ENCODE measurements at regions not wholly inside any gene's neighbourhood (a gene's known extent, or its start where the extent isn't known, plus 50 kb on each side); places are given as distances from the start of the nearest gene placed in this dataset.

GRCh38 chr2:198852248-198852647, 605.5 kb downstream of the SATB2 start:
- TF ChIP-seq POLR2A (IDR thresholded peaks at IDR 0.05): no peak
- TF ChIP-seq CTCF (IDR thresholded peaks at IDR 0.05 in 4 of 5, conservative IDR thresholded peaks at IDR 0.05 in 1 of 5): no peak
- ATAC-seq (no peak), DNase-seq (no peak)
- no peak overlapping the region for H3K4me3 ChIP-seq
- H3K27me3 ChIP-seq: no peaks in the 10 kb centered on the region
- H3K4me1 ChIP-seq: no peaks in the 10 kb centered on the region
- H3K27ac ChIP-seq: no peak overlapping the region
- no peaks in the 10 kb centered on the region for H3K36me3 ChIP-seq
- no peaks in the 10 kb centered on the region for H3K9me3 ChIP-seq
- intact Hi-C loops (cut with DNase I; ENCODE audit: low total_unique reads) (no loop called here), in situ Hi-C loops (cut with MboI; ENCODE audit: low sequenced_read_pairs in 4 of 4) (no loop called here)

- no peak overlapping the region for H3K4me3 ChIP-seq
- DNase-seq: no peak
- TF ChIP-seq POLR2A (IDR thresholded peaks at IDR 0.05) (no peak), CTCF (IDR thresholded peaks at IDR 0.05 in 4 of 5, conservative IDR thresholded peaks at IDR 0.05 in 1 of 5) (no peak)
- ATAC-seq: no peak
- no peaks in the 10 kb centered on the region for H3K9me3 ChIP-seq
- intact Hi-C loops (cut with DNase I; ENCODE audit: low total_unique reads) (no loop called here), in situ Hi-C loops (cut with MboI; ENCODE audit: low sequenced_read_pairs in 4 of 4) (no loop called here)
- no peak overlapping the region for H3K27ac ChIP-seq
- H3K4me1 ChIP-seq: no peaks in the 10 kb centered on the region
- H3K36me3 ChIP-seq: no peaks in the 10 kb centered on the region
- no peaks in the 10 kb centered on the region for H3K27me3 ChIP-seq
Observed at GRCh38 chr2:198825534-198825933, 632.2 kb downstream of the SATB2 start.

- Histone ChIP-seq H3K27ac (no peak overlapping the region), H3K27me3 (no peaks in the 10 kb centered on the region), H3K4me1 (no peaks in the 10 kb centered on the region), H3K9me3 (no peaks in the 10 kb centered on the region), H3K4me3 (no peak overlapping the region), H3K36me3 (no peaks in the 10 kb centered on the region)
- no peak for DNase-seq
- in situ Hi-C loops (cut with MboI; ENCODE audit: low sequenced_read_pairs in 4 of 4) (no loop called here), intact Hi-C loops (cut with DNase I; ENCODE audit: low total_unique reads) (no loop called here)
- TF ChIP-seq POLR2A (IDR thresholded peaks at IDR 0.05): no peak
- no peak for TF ChIP-seq CTCF (IDR thresholded peaks at IDR 0.05 in 4 of 5, conservative IDR thresholded peaks at IDR 0.05 in 1 of 5)
- ATAC-seq: no peak
Observed at GRCh38 chr2:198817536-198817935, 640.2 kb downstream of the SATB2 start.

- no peak overlapping the region for H3K27ac ChIP-seq
- no peak overlapping the region for H3K4me3 ChIP-seq
- no peak for DNase-seq
- ATAC-seq: no peak
- H3K36me3 ChIP-seq: no peaks in the 10 kb centered on the region
- intact Hi-C loops (cut with DNase I; ENCODE audit: low total_unique reads) (no loop called here), in situ Hi-C loops (cut with MboI; ENCODE audit: low sequenced_read_pairs in 4 of 4) (no loop called here)
- no peak for TF ChIP-seq CTCF (IDR thresholded peaks at IDR 0.05 in 4 of 5, conservative IDR thresholded peaks at IDR 0.05 in 1 of 5)
- TF ChIP-seq POLR2A (IDR thresholded peaks at IDR 0.05): no peak
- no peaks in the 10 kb centered on the region for H3K27me3 ChIP-seq
- H3K4me1 ChIP-seq: no peaks in the 10 kb centered on the region
- no peaks in the 10 kb centered on the region for H3K9me3 ChIP-seq
Observed at GRCh38 chr2:198815626-198816025, 642.1 kb downstream of the SATB2 start.

- no peak for ATAC-seq
- H3K27me3 ChIP-seq: no peaks in the 10 kb centered on the region
- no peaks in the 10 kb centered on the region for H3K9me3 ChIP-seq
- TF ChIP-seq CTCF (IDR thresholded peaks at IDR 0.05 in 4 of 5, conservative IDR thresholded peaks at IDR 0.05 in 1 of 5): no peak
- no peak for TF ChIP-seq POLR2A (IDR thresholded peaks at IDR 0.05)
- DNase-seq: no peak
- intact Hi-C loops (cut with DNase I; ENCODE audit: low total_unique reads): no loop called here
- H3K4me1 ChIP-seq: no peaks in the 10 kb centered on the region
- no peak overlapping the region for H3K27ac ChIP-seq
- no peak overlapping the region for H3K4me3 ChIP-seq
- in situ Hi-C loops (cut with MboI; ENCODE audit: low sequenced_read_pairs in 4 of 4): no loop called here
- H3K36me3 ChIP-seq: no peaks in the 10 kb centered on the region
Observed at GRCh38 chr2:198811198-198811597, 646.5 kb downstream of the SATB2 start.

All from gastrocnemius medialis (tissue), 4 donors.